SK-N-SH treated with all-trans-retinoic acid at 6 μM for 48 hours (cell line): ENCODE measurements at regions not wholly inside any gene's neighbourhood (a gene's known extent, or its start where the extent isn't known, plus 50 kb on each side); places are given as distances from the start of the nearest gene placed in this dataset.

ENCODE experiments used
- ATAC-seq: fragments of 200-7000 bp; cut with Tn5 transposase; 3 replicates; pipeline ENCODE4 v1.9.1; 2020; ENCODE audit warnings: mild to moderate bottlenecking, moderate library complexity
- ARNTL ChIP-seq: fragments of 450-650 bp; formaldehyde crosslinking; IDR thresholded peaks from 2 replicates; pipeline ENCODE4 v1.5.0; 2020; ENCODE audit warnings: low read depth, mild to moderate bottlenecking, moderate library complexity, borderline replicate concordance
- BACH2 ChIP-seq: fragments of 250-450 bp; sonication (Bioruptor Pico); IDR thresholded peaks from 2 replicates; pipeline ENCODE4 v1.9.0; 2021; ENCODE audit warnings: mild to moderate bottlenecking, borderline replicate concordance
- CSDC2 ChIP-seq: fragments of 250-450 bp; sonication (Bioruptor Pico); IDR thresholded peaks from 2 replicates; pipeline ENCODE4 v1.5.0; 2020; ENCODE audit warnings: mild to moderate bottlenecking, moderate library complexity
- CSRNP3 ChIP-seq: fragments of 250-450 bp; sonication (Bioruptor Pico); IDR thresholded peaks from 2 replicates; pipeline ENCODE4 v1.5.1; 2021; ENCODE audit warnings: mild to moderate bottlenecking, moderate library complexity
- ESRRG ChIP-seq: fragments of 250-450 bp; sonication (Bioruptor Pico); IDR thresholded peaks from 2 replicates; pipeline ENCODE4 v1.6.1; 2021; ENCODE audit warnings: mild to moderate bottlenecking
- GLIS3 ChIP-seq: fragments of 250-450 bp; sonication (Bioruptor Pico); IDR thresholded peaks from 2 replicates; pipeline ENCODE4 v1.5.0; 2020; ENCODE audit warnings: mild to moderate bottlenecking, moderate library complexity
- ISL1 ChIP-seq: fragments of 250-450 bp; sonication (Bioruptor Pico); IDR thresholded peaks from 2 replicates; pipeline ENCODE4 v2.1.2; 2022; ENCODE audit warnings: mild to moderate bottlenecking, moderate library complexity
- PATZ1 ChIP-seq: fragments of 250-450 bp; sonication (Bioruptor Pico); IDR thresholded peaks from 2 replicates; pipeline ENCODE4 v1.8.0; 2020; ENCODE audit warnings: mild to moderate bottlenecking, moderate library complexity, borderline replicate concordance
- POU6F1 ChIP-seq: fragments of 250-450 bp; sonication (Bioruptor Pico); IDR thresholded peaks from 2 replicates; pipeline ENCODE4 v1.8.0; 2021; ENCODE audit warnings: low read depth, mild to moderate bottlenecking, moderate library complexity, borderline replicate concordance
- PPARA ChIP-seq: fragments of 250-450 bp; sonication (Bioruptor Pico); IDR thresholded peaks from 2 replicates; pipeline ENCODE4 v1.5.0; 2020; ENCODE audit warnings: mild to moderate bottlenecking, borderline replicate concordance
- SNAI2 ChIP-seq: fragments of 250-450 bp; sonication (Bioruptor Pico); IDR thresholded peaks from 2 replicates; pipeline ENCODE4 v1.5.0; 2020; ENCODE audit warnings: mild to moderate bottlenecking, moderate library complexity
- TCF4 ChIP-seq: fragments of 250-450 bp; sonication (Bioruptor Pico); IDR thresholded peaks from 2 replicates; pipeline ENCODE4 v1.8.0; 2021; ENCODE audit warnings: mild to moderate bottlenecking, moderate library complexity, borderline replicate concordance
- TOX ChIP-seq: fragments of 250-450 bp; sonication (Bioruptor Pico); IDR thresholded peaks from 2 replicates; pipeline ENCODE4 v1.8.0; 2021; ENCODE audit warnings: mild to moderate bottlenecking, moderate library complexity, borderline replicate concordance
- TSHZ2 ChIP-seq: fragments of 250-450 bp; sonication (Bioruptor Pico); IDR thresholded peaks from 2 replicates; pipeline ENCODE4 v1.5.0; 2020; ENCODE audit warnings: mild to moderate bottlenecking, moderate library complexity
- ZC3H10 ChIP-seq: fragments of 250-450 bp; sonication (Bioruptor Pico); IDR thresholded peaks from 2 replicates; pipeline ENCODE4 v1.5.1; 2021; ENCODE audit warnings: mild to moderate bottlenecking, moderate library complexity
- ZFP3 ChIP-seq: fragments of 250-450 bp; sonication (Bioruptor Pico); IDR thresholded peaks from 2 replicates; pipeline ENCODE4 v1.5.0; 2020; ENCODE audit warnings: mild to moderate bottlenecking, moderate library complexity
- ZFP30 ChIP-seq: fragments of 450-650 bp; formaldehyde crosslinking; IDR thresholded peaks from 2 replicates; pipeline ENCODE4 v1.5.0; 2022; ENCODE audit warnings: mild to moderate bottlenecking, moderate library complexity
- ZNF565 ChIP-seq: fragments of 450-650 bp; formaldehyde crosslinking; conservative IDR thresholded peaks from 2 replicates; pipeline ENCODE4 v1.5.0; 2020; ENCODE audit warnings: low read depth, mild to moderate bottlenecking, moderate library complexity
- ZNF8 ChIP-seq: fragments of 450-650 bp; formaldehyde crosslinking; IDR thresholded peaks from 2 replicates; pipeline ENCODE4 v1.5.0; 2020; ENCODE audit warnings: mild to moderate bottlenecking, moderate library complexity

- TF ChIP-seq ESRRG (CRISPR knock-in tag) = no peak
- TF ChIP-seq CSDC2 (CRISPR knock-in tag) = no peak
- no peak for TF ChIP-seq ZNF565 (CRISPR knock-in tag)
- TF ChIP-seq ZC3H10 (CRISPR knock-in tag) = no peak
- no peak for TF ChIP-seq ZFP3
- no peak for TF ChIP-seq ARNTL (CRISPR knock-in tag)
- TF ChIP-seq POU6F1 (CRISPR knock-in tag) = no peak
- TF ChIP-seq ZFP30 = no peak
- no peak for TF ChIP-seq ZNF8
- ATAC-seq = no peak
Measured at GRCh38 chr4:108237693-108238092, 69.0 kb upstream of the LEF1 start.

GRCh38 chr4:108236264-108236663, 67.5 kb upstream of the LEF1 start:
- TF ChIP-seq ZNF565 (CRISPR knock-in tag) (no peak), PPARA (CRISPR knock-in tag) (no peak), CSDC2 (CRISPR knock-in tag) (no peak), ZNF8 (no peak)
- no peak for ATAC-seq

- TF ChIP-seq ZFP30 = no peak
- TF ChIP-seq BACH2 = no peak
- no peak for TF ChIP-seq ARNTL (CRISPR knock-in tag)
- TF ChIP-seq TCF4 (CRISPR knock-in tag) = no peak
- TF ChIP-seq TOX (CRISPR knock-in tag) = no peak
- TF ChIP-seq ZNF565 (CRISPR knock-in tag) = no peak
- TF ChIP-seq, all 23 proteins: peak for 0
- ATAC-seq = no peak
Measured at GRCh38 chr4:108227923-108228322, 59.2 kb upstream of the LEF1 start.

- ATAC-seq = peak; percentile 57; the same call in 2 of the 3 replicates
- TF ChIP-seq TSHZ2 (CRISPR knock-in tag) (peak; percentile 66; the same call in 1 of the 2 replicates), CSRNP3 (peak; percentile 69; the same call in 1 of the 2 replicates), GLIS3 (0 out of 2 replicates have a peak, but pooled peaks have one; percentile 17), PPARA (CRISPR knock-in tag) (no peak), POU6F1 (CRISPR knock-in tag) (no peak; the same call in 1 of the 2 replicates), ISL1 (CRISPR knock-in tag) (peak; percentile 89), PATZ1 (CRISPR knock-in tag) (no peak), SNAI2 (CRISPR knock-in tag) (0 out of 2 replicates have a peak, but pooled peaks have one; percentile 22), CSDC2 (CRISPR knock-in tag) (0 out of 2 replicates have a peak, but pooled peaks have one; percentile 21), ZNF565 (CRISPR knock-in tag) (no peak), TCF4 (CRISPR knock-in tag) (peak; percentile 87), ZNF8 (no peak)
Measured at GRCh38 chr4:108224611-108225053, 55.9 kb upstream of the LEF1 start.
